Neural crest cell (in vitro differentiated cells): ENCODE measurements at regions not wholly inside any gene's neighbourhood (a gene's known extent, or its start where the extent isn't known, plus 50 kb on each side); places are given as distances from the start of the nearest gene placed in this dataset.
A peak's percentile ranks its signal among the peaks of the same experiment; 100 is the strongest.

Experiments used
- DNase-seq: peaks from one replicate; pipeline ENCODE4 v3.0.0; 2021; ENCODE audit warnings: low read depth, mixed read lengths, low spot score
- H3K27ac Mint-ChIP-seq: one replicate; pipeline ENCODE4 v1.8.0; 2021; ENCODE audit warnings: mild to moderate bottlenecking, mixed read lengths; ENCODE audit not compliant: unreplicated experiment
- H3K27me3 Mint-ChIP-seq: 2 replicates; pipeline ENCODE4 v1.8.0; 2021; ENCODE audit warnings: low read depth, mild to moderate bottlenecking, mixed read lengths
- H3K36me3 Mint-ChIP-seq: 2 replicates; pipeline ENCODE4 v1.8.0; 2021; ENCODE audit warnings: low read depth, mild to moderate bottlenecking, mixed read lengths
- H3K4me1 Mint-ChIP-seq: 2 replicates; pipeline ENCODE4 v1.8.0; 2021; ENCODE audit warnings: mixed read lengths
- H3K4me3 Mint-ChIP-seq: one replicate; pipeline ENCODE4 v1.8.0; 2021; ENCODE audit warnings: mild to moderate bottlenecking, mixed read lengths
- H3K9me3 Mint-ChIP-seq: 2 replicates; pipeline ENCODE4 v1.8.0; 2021; ENCODE audit warnings: mixed read lengths
- TF ChIP-seq, protein P1 (sequence below): fragments of 200-600 bp; sonication (generic); conservative IDR thresholded peaks from 2 replicates; pipeline ENCODE4 v1.5.0; 2021; ENCODE audit warnings: antibody characterized with exemption, mild to moderate bottlenecking

DNA sequence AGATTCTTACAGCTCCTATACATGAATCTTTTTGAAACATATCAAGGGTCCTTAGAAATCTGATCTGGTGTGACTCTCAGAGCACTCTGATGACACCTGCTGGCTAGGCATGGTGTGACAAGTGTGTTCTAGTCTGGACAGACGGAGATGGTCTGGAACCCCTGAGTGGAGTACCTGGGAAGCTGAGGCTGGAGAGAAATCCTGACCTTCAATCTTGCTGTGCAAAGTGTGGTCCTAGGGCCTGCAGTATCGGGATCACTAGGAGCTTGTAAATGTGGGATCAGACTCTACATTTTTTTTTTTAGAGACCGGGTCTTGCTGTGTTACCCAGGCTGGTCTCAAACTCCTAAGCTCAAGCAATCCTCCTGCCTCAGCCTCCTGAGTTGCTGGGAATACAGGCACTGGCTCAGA lies 78.6 kb upstream of the SOD1 start:
- DNase-seq, result peak; percentile 85
- Mint-ChIP-seq H3K27me3 (no peaks in the 10 kb centered on the region), H3K36me3 (no peaks in the 10 kb centered on the region), H3K27ac (no peak overlapping the region), H3K4me3 (no peak overlapping the region), H3K4me1 (peaks cover 38% of the 10 kb centered on the region), H3K9me3 (no peaks in the 10 kb centered on the region)
- TF ChIP-seq, protein P1, sequence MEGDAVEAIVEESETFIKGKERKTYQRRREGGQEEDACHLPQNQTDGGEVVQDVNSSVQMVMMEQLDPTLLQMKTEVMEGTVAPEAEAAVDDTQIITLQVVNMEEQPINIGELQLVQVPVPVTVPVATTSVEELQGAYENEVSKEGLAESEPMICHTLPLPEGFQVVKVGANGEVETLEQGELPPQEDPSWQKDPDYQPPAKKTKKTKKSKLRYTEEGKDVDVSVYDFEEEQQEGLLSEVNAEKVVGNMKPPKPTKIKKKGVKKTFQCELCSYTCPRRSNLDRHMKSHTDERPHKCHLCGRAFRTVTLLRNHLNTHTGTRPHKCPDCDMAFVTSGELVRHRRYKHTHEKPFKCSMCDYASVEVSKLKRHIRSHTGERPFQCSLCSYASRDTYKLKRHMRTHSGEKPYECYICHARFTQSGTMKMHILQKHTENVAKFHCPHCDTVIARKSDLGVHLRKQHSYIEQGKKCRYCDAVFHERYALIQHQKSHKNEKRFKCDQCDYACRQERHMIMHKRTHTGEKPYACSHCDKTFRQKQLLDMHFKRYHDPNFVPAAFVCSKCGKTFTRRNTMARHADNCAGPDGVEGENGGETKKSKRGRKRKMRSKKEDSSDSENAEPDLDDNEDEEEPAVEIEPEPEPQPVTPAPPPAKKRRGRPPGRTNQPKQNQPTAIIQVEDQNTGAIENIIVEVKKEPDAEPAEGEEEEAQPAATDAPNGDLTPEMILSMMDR, result peak; percentile 91

DNA sequence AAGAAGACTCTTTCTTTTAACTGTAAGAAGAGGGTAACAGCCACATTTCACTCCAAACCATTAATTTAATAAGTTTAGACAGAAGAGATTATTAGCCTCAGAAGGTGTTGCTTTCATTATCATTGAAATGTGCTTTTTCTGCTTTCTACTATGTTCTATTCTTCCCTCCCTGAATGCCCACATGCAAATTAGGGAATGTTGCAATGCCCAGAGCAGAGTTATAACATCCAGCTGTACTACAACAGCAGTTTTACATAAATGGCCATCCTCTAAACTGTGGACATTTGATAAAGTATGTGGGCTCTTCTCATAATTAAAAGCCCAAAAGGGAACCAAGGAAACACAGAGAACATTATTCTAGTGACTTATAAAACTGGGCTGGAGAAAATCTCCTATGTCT lies 82.2 kb upstream of the SOD1 start:
- Mint-ChIP-seq H3K36me3 (peaks cover 5% of the 10 kb centered on the region), H3K27ac (peak overlapping the region; percentile 8), H3K4me3 (no peak overlapping the region), H3K27me3 (no peaks in the 10 kb centered on the region), H3K4me1 (peaks cover 16% of the 10 kb centered on the region), H3K9me3 (peaks cover 3% of the 10 kb centered on the region)
- no peak for DNase-seq
- TF ChIP-seq, protein P1, result no peak

DNA sequence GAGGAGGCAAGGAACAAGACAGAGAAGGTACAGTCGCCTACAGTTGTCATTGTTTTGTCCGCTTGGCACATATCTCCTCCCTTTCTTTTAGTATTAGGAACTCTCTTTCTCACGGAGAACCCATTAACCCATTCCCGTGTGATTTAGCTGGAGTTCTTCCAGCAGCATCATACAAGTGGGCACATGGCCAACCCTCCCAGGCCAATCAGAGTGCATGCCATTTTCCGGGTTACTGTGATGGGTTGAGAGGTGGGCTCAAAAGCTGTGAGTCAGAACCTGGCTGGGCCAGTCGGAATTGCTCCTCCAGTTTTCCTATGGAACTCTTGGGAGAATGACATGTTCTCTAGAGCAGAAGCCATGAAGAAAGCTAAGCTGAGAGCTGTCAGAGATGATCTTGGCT lies 83.1 kb upstream of the SOD1 start:
- H3K36me3 Mint-ChIP-seq, result peaks cover 5% of the 10 kb centered on the region
- peaks cover 15% of the 10 kb centered on the region for H3K4me1 Mint-ChIP-seq
- no peak overlapping the region for H3K4me3 Mint-ChIP-seq

DNA sequence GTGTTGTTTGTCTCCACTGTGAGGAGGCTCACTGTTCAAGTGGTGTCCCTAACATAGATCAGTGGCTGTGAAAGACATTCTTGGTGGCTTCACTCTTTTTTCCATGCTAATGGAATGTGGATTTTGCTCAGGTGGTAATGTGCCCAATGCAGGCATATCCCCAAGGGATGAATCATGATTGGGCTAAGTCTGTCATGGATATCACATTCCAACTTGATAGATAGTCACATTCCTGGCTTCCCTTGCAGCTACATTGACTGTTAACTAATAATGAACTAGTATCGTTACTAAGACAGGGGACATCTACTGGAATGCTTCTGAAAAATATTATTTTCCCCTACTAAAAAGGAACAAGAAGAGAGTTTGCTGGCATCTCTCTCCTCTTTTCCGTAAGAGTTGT lies 86.3 kb upstream of the SOD1 start:
- Mint-ChIP-seq H3K27ac (no peak overlapping the region), H3K4me1 (peaks cover 24% of the 10 kb centered on the region), H3K4me3 (no peak overlapping the region), H3K27me3 (no peaks in the 10 kb centered on the region), H3K9me3 (peaks cover 3% of the 10 kb centered on the region), H3K36me3 (peaks cover 5% of the 10 kb centered on the region)
- no peak for DNase-seq
- TF ChIP-seq, protein P1, result no peak

More for the DNA sequence above, 83.1 kb upstream of the SOD1 start:
- Mint-ChIP-seq H3K27ac (no peak overlapping the region), H3K9me3 (peaks cover 3% of the 10 kb centered on the region), H3K27me3 (no peaks in the 10 kb centered on the region)
- TF ChIP-seq, protein P1, result no peak
- no peak for DNase-seq

DNA sequence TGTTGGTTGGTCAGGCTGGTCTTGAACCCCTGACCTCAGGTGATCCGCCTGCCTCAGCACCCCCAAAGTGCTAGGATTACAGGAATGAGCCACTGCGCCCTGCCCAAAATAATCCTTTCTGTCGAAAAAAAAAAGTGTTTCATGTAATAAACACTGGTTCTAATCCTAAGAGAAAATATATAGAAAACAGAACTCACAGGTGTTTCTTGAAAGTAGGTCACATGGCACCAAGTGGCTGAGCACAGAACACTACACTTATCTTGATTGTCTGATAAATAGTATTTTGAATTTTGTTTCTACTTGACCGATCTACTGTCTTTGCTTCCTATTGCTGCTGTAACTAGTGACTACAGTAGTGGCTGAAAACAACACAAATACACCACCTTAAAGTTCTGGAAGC lies 87.6 kb upstream of the SOD1 start:
- H3K4me3 Mint-ChIP-seq, result no peak overlapping the region
- H3K36me3 Mint-ChIP-seq, result peaks cover 5% of the 10 kb centered on the region
- peaks cover 3% of the 10 kb centered on the region for H3K9me3 Mint-ChIP-seq
- H3K27me3 Mint-ChIP-seq, result no peaks in the 10 kb centered on the region
- no peak overlapping the region for H3K27ac Mint-ChIP-seq
- TF ChIP-seq, protein P1, result no peak
- H3K4me1 Mint-ChIP-seq, result peaks cover 19% of the 10 kb centered on the region
- DNase-seq, result no peak
